ENCODE measurements at regions not wholly inside any gene's neighbourhood (a gene's known extent, or its start where the extent isn't known, plus 50 kb on each side); places are given as distances from the start of the nearest gene placed in this dataset.

DNA sequence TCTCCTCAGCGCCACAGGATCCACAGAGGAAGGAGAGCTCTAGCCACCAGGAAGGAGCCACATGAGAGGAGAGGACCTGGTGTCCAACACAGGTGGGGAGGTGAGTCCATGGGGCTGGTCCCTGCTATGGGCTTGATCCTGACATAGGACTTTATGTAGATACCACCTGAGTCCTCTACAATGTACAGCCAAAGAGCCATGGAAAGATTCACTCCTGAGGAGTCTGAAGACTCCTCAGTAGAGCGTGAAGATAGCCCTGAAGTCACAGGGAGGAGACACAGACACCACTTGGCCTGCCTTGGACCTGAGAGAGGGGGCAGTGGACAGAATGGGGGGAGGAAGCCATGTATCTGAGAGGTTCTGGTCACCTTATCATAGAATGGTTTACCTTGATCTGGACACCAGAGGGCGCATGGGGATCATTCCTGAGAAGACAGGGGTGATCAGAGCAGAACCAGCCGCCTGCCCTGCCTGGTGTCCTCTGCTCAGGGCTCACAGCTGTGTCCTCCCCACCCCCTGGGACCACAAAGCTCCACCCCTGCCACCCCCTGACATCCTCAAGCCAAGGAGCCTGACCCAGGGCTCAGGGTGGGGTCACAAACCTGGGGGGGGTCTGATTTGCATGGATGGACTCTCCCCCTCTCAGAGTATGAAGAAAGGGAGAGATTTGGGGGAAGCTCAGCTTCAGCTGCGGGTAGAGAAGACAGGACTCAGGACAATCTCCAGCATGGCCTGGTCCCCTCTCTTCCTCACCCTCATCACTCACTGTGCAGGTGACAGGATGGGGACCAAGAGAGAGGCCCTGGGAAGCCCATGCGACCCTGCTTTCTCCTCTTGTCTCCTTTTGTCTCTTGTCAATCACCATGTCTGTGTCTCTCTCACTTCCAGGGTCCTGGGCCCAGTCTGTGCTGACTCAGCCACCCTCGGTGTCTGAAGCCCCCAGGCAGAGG lies 77.0 kb downstream of the ZNF280B start (continued):
- TF ChIP-seq, protein P1, sequence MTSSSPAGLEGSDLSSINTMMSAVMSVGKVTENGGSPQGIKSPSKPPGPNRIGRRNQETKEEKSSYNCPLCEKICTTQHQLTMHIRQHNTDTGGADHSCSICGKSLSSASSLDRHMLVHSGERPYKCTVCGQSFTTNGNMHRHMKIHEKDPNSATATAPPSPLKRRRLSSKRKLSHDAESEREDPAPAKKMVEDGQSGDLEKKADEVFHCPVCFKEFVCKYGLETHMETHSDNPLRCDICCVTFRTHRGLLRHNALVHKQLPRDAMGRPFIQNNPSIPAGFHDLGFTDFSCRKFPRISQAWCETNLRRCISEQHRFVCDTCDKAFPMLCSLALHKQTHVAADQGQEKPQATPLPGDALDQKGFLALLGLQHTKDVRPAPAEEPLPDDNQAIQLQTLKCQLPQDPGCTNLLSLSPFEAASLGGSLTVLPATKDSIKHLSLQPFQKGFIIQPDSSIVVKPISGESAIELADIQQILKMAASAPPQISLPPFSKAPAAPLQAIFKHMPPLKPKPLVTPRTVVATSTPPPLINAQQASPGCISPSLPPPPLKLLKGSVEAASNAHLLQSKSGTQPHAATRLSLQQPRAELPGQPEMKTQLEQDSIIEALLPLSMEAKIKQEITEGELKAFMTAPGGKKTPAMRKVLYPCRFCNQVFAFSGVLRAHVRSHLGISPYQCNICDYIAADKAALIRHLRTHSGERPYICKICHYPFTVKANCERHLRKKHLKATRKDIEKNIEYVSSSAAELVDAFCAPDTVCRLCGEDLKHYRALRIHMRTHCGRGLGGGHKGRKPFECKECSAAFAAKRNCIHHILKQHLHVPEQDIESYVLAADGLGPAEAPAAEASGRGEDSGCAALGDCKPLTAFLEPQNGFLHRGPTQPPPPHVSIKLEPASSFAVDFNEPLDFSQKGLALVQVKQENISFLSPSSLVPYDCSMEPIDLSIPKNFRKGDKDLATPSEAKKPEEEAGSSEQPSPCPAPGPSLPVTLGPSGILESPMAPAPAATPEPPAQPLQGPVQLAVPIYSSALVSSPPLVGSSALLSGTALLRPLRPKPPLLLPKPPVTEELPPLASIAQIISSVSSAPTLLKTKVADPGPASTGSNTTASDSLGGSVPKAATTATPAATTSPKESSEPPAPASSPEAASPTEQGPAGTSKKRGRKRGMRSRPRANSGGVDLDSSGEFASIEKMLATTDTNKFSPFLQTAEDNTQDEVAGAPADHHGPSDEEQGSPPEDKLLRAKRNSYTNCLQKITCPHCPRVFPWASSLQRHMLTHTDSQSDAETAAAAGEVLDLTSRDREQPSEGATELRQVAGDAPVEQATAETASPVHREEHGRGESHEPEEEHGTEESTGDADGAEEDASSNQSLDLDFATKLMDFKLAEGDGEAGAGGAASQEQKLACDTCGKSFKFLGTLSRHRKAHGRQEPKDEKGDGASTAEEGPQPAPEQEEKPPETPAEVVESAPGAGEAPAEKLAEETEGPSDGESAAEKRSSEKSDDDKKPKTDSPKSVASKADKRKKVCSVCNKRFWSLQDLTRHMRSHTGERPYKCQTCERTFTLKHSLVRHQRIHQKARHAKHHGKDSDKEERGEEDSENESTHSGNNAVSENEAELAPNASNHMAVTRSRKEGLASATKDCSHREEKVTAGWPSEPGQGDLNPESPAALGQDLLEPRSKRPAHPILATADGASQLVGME (CRISPR knock-in tag; IDR thresholded peaks at IDR 0.05), result peak; percentile 80; the same call in 1 of the 2 replicates
- no peak; the same call in 1 of the 2 replicates for TF ChIP-seq ZFP1 (CRISPR knock-in tag; IDR thresholded peaks at IDR 0.05)
- no peak for TF ChIP-seq ZNF253 (CRISPR knock-in tag; conservative IDR thresholded peaks at IDR 0.05)
- TF ChIP-seq SNIP1 (IDR thresholded peaks at IDR 0.05; ENCODE audit: low read depth), result no peak
- peak; percentile 92 to 99 for TF ChIP-seq RAD21 (CRISPR knock-in tag; conservative IDR thresholded peaks at IDR 0.05 in 1 of 2, IDR thresholded peaks at IDR 0.05 in 1 of 2)
- peak; percentile 54 for TF ChIP-seq ZFP36 (IDR thresholded peaks at IDR 0.05; ENCODE audit: low read depth, low read length, partially characterized antibody)
- TF ChIP-seq MTF1 (CRISPR knock-in tag; IDR thresholded peaks at IDR 0.05; ENCODE audit: borderline replicate concordance), result peak; percentile 55; the same call in 1 of the 2 replicates
- no peak for TF ChIP-seq EWSR1 (IDR thresholded peaks at IDR 0.05; ENCODE audit: borderline replicate concordance, low read depth, partially characterized antibody)
- TF ChIP-seq ZNF766 (CRISPR knock-in tag; conservative IDR thresholded peaks at IDR 0.05), result no peak
- no peak for TF ChIP-seq PHB (CRISPR knock-in tag; IDR thresholded peaks at IDR 0.05)
- peak; percentile 56; the same call in 1 of the 2 replicates for TF ChIP-seq RUNX1 (IDR thresholded peaks at IDR 0.05; ENCODE audit: low read depth)
- TF ChIP-seq MAZ (CRISPR knock-in tag; conservative IDR thresholded peaks at IDR 0.05 in 1 of 2, IDR thresholded peaks at IDR 0.05 in 1 of 2), result peak; percentile 10 to 63; a peak in 2 of 4 replicates
- 0 out of 2 replicates have a peak, but pooled peaks have one; percentile 45 for TF ChIP-seq ZNF436 (CRISPR knock-in tag; IDR thresholded peaks at IDR 0.05)
- TF ChIP-seq ELF4 (CRISPR knock-in tag; IDR thresholded peaks at IDR 0.05), result peak; percentile 66; the same call in 1 of the 2 replicates
- TF ChIP-seq RB1 (IDR thresholded peaks at IDR 0.05; ENCODE audit: low read depth), result peak; percentile 89
- no peak for TF ChIP-seq ILF3 (IDR thresholded peaks at IDR 0.05; ENCODE audit: borderline replicate concordance)
- TF ChIP-seq, protein P2, sequence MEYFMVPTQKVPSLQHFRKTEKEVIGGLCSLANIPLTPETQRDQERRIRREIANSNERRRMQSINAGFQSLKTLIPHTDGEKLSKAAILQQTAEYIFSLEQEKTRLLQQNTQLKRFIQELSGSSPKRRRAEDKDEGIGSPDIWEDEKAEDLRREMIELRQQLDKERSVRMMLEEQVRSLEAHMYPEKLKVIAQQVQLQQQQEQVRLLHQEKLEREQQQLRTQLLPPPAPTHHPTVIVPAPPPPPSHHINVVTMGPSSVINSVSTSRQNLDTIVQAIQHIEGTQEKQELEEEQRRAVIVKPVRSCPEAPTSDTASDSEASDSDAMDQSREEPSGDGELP (CRISPR knock-in tag; IDR thresholded peaks at IDR 0.05; ENCODE audit: borderline replicate concordance), result peak; percentile 76; the same call in 1 of the 2 replicates
- TF ChIP-seq KLF16 (IDR thresholded peaks at IDR 0.05), result peak; percentile 66; the same call in 1 of the 2 replicates
- no peak for TF ChIP-seq TCF7L2 (IDR thresholded peaks at IDR 0.05; ENCODE audit: low read depth, low read length)
